ENCODE measurements at regions not wholly inside any gene's neighbourhood (a gene's known extent, or its start where the extent isn't known, plus 50 kb on each side); places are given as distances from the start of the nearest gene placed in this dataset.

DNA sequence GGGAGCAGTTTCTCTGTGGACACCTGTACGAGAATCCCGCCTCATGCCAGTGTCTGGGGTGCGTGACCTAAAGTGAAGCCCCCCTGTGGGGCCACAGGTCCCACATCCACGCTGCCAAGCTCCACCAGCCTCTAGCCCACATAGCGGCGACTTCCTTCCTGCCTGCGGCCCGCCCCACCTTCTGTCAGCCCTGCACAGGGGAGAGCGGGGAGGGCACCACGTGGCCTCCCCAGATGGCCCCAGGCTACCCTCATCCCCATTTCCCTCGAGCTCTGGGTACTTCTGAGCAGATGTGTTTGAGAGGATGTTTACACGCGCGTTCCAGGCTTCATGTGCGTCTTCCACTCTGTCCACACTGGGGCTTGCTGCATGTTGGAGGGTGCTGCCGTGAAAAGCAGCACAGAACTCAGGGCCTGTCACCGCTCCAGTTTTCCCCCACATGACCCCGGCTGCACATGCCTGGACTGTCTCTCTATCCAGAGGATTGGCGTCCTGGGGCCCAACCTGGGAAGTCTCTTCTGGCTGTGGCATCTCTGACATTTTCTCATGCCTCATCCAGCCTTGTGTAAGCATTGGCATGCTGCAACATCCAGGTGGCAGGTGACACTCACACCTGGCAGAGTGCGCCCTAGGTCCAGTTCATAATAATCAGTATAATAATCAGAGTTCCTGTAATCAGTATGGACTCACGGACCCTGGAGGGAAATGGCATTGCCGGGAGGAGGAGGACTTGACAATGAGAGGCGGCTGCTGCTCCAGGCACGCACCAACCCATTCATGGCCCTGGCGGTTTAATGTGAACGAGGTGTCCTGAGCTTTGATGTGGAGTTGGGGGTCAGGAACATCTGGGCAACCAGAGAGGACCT is 146.3 kb upstream of the TWIST2 start:
- no peak for DNase-seq (ENCODE audit: low spot score)

DNA sequence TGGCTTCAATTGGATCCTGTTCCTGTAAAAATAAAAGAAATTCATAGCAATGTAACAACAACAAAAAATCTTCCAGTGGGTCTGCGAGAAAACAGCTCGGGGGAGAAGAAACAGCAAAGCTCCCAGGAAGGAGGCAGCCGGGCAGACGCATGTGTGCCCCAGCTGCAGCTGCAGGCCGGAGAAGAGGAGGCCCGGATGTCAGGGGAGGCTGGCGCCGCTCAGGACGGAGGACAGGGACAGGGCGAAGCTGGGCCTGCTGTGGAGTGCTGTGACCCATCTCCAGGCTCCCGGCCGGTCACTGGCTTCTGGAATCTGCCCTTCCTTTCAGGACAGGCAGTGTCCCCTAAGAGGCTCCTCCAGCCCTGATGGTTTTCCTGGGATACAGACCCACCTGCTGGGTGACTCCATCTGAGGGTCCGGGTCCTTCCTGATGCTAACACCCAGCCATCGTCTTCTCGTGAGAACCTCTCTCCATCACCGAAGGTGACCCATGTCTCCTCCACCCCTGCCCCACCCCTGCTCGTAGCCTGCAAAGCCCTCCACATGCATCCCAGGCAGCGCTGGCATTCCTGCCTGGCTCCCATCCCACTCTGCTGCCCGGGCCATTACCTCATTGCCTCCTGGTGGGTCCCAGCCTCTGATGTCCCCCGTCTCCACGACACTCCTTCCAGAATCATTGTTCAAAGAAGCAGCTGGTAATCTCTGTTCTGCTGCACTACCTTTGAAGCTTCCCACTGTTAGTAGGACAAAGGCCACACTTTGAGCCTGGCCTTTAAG is 145.4 kb upstream of the TWIST2 start:
- DNase-seq (ENCODE audit: low spot score) = no peak

DNA sequence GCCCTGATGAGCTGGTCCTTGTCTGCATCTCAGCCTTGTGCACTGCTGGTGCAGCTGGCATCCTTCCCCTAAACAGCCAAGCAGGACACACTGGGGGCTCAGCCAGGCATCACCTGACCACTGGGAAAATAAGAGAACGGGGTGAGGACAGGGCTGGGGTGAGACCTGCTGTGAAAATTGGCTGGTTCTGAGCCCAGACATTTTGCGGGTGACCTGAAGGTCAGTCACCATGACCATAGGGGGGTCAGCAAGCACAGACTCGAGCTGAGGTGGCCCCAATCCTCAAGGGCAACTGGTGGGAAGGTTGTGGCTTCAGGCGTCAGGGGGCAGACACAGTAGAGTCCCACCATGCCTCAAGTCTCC is 144.9 kb upstream of the TWIST2 start:
- no peak for DNase-seq (ENCODE audit: low spot score)

DNA sequence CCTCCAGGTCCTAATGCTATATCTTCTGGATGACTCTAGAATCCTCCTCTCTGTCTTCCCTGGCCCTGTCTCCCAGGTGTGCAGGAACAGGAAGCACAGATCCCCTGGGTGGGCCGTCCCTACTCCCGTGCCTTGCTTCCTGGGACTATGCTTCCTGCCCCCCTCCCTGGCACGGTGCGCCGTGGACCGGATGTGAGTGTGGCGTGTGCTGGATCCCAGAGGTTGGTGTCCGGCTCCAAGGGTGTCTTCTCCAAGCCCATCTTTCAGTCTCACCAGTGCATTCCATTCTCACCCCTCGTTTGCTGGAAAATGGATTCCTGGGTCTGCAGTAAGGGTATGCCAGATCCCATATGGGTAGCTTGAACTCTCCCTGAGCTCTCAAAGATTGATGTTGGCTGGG is 144.4 kb upstream of the TWIST2 start:
- no peak for DNase-seq (ENCODE audit: low spot score)

GRCh38 chr2:238704471-238705225 is 143.2 kb upstream of the TWIST2 start:
- no peak for DNase-seq (ENCODE audit: low spot score)

DNA sequence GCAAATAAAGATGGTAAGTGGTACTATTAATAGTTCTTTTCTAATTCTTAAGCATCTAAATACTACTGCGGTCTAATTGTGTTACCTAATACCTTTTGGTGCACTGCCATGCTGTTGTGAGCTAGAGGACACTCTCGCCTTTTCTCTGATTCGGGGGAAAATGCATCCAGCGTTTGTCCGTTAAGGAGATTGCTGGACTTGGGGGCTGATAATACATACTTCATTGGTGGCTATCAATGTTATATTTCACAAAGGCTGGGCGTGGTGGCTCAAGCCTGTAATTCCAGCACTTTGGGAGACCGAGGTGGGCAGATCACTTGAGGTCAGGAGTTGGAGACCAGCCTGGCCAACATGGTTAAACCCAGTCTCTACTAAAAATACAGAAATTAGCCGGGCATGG is 141.7 kb upstream of the TWIST2 start:
- DNase-seq (ENCODE audit: low spot score) = no peak

GRCh38 chr2:238706673-238707072 is 141.2 kb upstream of the TWIST2 start:
- DNase-seq (ENCODE audit: low spot score) = no peak

DNA sequence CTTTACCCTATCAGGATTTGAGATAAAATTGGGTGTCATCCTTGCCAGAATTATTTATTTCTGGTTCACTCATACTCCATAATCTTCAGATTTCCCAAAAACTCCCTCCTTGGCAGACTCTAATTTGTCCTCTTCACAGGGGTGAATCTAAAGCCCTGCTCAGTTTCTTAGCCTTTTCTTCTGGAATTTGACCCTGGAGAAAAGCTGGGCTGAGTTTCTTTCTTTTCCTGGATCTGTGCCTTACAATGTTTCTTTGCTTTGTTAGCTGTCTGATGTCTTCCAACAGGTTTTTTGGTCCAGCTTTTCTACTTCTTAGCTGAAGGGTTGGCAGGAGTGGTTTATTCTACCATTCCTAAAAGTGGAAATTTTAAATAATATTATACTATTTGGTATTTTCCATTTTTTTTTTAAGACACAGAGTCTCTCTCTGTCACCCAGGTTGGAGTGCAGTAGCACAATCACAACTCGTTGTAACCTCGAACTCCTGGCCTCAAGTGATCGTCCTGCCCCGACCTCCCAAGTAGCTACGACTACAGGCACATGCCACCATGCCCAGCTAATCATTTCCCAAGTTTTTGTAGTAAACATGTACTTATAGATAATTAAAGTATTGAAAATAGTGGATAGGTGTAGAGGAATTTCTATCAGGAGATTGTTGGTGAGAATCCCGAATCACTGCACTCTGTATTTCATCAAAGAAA is 138.4 kb upstream of the TWIST2 start:
- no peak for DNase-seq (ENCODE audit: low spot score)

GRCh38 chr2:238710032-238710735 is 137.7 kb upstream of the TWIST2 start:
- DNase-seq (ENCODE audit: low spot score) = no peak

DNA sequence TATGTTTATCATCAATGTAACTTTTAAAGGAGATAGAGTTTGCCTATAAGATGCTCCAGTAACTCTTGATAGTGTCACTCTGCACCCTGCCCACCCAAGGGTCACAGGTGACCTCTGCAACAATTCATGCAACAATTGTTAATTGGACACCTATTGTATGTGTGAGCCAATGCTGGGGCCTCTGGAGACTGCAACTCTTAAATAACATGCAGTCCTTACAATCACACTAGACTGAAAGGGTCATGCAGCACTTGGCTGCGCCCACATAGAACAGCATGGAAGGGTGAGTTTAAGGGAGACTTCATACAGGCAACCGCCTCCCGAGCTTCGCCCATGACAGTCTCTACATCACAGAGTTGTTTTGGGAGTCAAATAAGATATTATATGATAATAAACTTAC is 137.1 kb upstream of the TWIST2 start:
- DNase-seq (ENCODE audit: low spot score) = no peak

DNA sequence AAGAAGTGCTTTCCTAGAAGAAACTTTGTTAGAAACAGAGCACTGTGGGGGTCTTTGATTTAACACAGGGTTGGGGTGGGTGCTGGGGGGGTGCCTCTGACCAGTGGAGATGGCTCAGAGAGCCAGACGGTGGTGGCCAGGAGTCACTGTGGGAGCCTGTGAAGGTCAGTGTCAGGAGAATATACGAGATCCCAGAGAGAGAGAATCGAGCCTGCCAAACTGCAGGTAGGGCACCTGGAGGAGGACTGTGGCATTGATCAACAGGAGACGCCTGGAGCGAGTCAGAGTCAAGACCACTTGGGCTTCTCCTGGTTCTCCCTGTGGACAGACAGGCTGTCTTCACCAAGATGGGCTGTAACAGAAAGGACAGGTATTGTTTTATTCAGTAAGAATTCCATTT is 136.5 kb upstream of the TWIST2 start:
- no peak for DNase-seq (ENCODE audit: low spot score)

DNA sequence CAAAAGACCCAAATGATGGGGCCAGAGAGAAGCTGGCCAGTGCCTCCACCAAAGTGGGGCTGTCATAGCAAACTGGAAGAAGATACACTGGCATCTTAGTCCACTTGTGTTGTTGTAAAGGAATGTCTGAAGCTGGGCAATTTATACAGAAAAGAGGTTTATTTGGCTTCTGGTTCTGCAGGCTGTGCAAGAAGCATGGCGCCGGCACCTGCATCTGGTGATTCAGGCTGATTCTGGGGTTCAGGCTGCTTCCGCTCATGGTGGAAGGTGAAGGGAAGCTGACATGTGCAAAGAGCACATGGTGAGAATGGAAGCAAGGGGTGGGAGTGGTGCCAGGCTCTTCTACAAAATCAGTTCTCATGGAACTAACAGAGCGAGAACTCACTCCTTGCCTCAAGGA is 135.9 kb upstream of the TWIST2 start:
- no peak for DNase-seq (ENCODE audit: low spot score)

- no peak for DNase-seq (ENCODE audit: low spot score)
Observed at GRCh38 chr2:238713198-238713826, 134.6 kb upstream of the TWIST2 start.

- DNase-seq (ENCODE audit: low spot score) = no peak
Observed at GRCh38 chr2:238714038-238714528, 133.8 kb upstream of the TWIST2 start.

DNA sequence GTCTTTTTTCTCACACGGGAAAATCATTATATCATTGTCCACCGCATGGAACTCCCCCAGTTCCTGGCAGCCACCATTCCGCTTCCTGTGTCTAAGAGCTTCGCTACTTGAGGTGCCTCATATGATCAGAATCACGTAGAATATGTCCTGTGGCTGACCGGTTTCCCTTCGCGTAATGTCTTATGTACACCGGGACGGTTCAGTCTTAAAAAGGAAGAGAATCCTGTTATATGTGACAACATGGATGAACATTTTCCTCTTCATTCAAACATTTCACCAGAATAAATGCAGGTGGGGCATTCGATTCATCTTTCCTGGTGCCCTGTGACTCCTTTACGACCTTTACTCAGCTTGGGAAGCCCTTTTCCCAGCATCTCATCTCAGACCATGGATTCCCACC is 131.7 kb upstream of the TWIST2 start:
- DNase-seq (ENCODE audit: low spot score) = no peak

GRCh38 chr2:238716585-238716984 is 131.3 kb upstream of the TWIST2 start:
- no peak for DNase-seq (ENCODE audit: low spot score)

DNA sequence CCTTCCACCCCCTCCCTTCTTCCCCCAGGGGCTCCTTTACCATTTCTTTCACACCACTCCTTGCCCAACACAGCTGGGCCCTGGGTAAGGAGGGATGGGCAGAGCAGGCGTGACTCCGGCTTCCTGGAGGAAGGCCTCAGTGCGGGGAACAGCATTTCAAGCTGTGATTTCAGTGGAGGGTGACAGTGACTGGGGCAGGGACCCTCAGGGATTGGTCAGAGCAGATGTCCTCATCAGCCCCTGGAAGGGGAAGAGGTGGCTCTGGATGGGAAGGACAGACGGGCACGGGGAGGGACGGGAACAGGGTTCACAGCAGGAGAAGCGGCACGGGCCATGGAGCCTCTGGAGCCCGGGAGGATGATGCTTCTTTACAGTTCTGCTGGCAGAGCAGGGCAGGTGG is 130.8 kb upstream of the TWIST2 start:
- DNase-seq (ENCODE audit: low spot score) = no peak

- DNase-seq (ENCODE audit: low spot score) = no peak
Observed at GRCh38 chr2:238719641-238720040, 128.2 kb upstream of the TWIST2 start.

- no peak for DNase-seq (ENCODE audit: low spot score)
Observed at GRCh38 chr2:238720232-238720672, 127.6 kb upstream of the TWIST2 start.

- no peak for DNase-seq (ENCODE audit: low spot score)
Observed at GRCh38 chr2:238722181-238722580, 125.7 kb upstream of the TWIST2 start.

- no peak for DNase-seq (ENCODE audit: low spot score)
Observed at GRCh38 chr2:238722883-238723282, 125.0 kb upstream of the TWIST2 start.
